ENCODE measurements at regions not wholly inside any gene's neighbourhood (a gene's known extent, or its start where the extent isn't known, plus 50 kb on each side); places are given as distances from the start of the nearest gene placed in this dataset.

DNA sequence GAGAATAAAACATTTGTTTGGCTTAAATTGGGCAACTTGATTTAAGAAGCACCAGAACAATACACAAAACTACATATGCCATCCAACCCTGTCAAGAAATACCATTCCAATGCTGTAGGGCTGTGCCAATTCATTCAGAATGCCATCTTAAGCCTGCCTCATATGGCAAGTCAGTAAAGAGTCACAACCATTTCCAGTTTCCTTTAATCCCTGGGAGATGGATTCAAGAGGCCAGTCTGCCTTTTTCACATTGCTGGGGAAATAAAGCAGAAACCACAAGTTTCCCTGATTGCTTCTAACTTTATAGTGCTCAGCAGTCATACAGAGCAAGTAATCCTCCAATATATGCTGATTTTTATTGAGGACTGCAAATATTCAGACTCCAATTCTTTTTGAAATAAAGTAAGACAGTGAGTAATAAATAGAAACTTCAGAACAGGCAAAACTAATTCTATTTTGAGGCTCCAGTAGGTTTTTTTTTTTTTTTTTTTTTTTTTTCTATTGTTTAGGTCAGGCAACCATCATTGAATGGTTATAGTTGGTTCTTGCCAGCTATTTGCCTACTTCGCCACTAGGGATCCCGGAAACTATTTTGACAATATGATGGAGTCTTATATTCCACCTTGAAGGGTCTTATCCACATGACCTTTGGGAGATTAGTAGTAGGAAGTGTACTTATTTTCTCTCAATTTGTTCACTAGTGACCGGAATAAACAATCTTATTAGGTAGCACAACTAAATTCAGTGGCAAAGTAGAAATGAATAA is 400.9 kb upstream of the MEF2C start:
- no peak for DNase-seq

DNA sequence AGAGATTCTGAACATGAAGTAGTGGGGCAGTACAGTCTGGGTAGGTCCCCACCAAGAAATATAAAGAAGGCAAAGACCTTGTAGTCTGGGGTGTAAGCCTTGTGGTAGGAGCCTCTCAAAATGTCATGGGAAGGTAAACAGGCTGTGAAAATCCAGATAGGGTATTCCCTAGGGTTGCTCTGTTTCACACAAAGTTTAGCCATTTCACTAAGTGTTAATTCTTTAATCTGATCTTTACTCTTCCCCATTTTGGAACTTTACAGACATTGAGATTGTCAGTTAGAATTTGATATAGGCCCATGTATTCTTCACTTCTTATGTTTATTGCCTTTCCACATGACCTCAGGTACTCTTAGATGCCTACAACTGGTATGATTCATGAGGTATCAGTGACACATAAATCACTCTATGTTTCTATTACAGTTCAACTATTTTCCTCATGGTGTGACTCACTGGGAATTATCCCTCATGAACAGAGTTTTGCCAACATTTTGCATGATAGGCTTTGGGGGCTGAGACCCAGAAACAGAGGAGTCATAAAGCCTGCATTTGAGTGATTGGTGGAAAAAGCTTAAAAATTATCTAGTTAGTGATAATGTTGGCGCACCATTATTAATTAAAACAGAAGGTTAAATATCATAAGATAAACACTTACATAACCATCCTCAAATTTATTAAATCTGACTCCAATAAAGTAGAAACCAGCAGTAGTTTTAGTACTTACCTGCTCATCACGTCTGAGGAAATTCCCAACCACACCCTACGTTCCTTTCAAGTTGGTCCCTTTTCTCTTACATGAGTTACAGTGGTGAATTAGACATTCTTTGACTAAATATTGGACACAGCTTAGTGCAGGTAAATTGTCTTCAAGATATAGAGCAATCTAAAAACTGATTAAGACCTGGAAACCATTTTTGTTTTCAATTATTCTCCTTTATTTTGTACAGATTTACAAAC is 399.8 kb upstream of the MEF2C start:
- DNase-seq: no peak

- no peak for DNase-seq
Observed at GRCh38 chr5:89281766-89282553, 399.0 kb upstream of the MEF2C start.

- DNase-seq: no peak
Observed at GRCh38 chr5:89281211-89281610, 398.2 kb upstream of the MEF2C start.

DNA sequence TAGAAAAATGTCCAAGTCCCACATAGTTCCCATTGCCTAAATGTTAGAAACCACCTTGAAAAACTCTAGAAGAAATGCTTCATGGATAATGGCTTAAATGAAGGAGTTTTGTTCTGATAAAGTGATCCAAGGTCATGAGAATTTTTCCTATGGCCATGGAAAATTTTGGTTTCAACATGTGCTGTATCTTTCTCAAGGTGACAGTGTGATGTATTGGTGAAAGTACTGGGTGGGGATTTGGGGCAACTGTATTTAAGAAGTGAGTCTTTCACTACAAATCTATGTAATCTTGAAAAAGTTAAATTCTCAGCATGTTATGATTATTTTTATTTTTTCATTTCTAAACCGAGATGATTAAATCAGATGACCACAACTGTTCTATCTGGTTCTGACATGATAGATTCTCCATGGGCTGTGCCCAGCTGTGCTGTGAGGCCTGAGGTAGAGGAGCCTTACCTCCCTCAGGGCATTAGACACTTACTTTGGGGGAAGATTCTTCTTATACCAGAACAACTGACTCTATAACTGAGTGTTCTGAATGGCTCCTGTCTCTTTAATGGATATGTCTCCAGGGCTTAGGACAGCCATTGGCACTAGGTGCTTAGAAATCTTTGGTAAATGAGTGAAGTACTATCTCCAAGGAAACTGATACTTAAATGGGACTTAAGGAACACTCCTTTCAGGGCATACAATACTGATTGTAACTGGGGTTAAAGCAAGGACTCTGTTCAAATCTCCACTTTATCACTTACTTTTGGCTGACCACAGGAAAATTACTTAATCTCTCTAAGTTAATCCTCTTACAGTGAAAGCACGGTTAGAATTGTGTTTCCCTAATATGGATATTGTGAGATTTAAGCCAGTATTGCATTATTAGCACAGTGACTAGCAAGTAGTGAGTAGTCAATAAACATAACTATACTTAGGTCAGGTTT is 397.4 kb upstream of the MEF2C start:
- no peak for DNase-seq

- no peak for DNase-seq
Observed at GRCh38 chr5:89279391-89280036, 396.5 kb upstream of the MEF2C start.

DNA sequence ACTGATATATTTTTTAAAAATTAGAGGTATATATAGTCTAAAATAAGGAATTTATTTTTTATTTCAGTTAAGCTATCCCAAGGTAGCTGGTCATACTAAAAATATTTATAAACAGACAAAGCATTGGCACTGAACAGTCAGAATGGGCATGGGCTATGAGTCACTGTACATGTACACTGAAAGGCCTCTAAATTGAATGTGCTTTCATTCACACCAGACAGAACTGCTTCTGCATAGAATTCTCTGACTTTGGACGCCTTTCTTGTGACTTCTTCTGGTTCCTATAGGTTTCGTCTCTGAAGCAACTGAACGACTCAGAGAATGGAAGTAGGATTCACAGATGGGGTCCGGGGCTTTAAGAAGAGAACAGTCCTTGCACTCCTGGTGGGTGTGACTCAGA is 394.8 kb upstream of the MEF2C start:
- no peak for DNase-seq

DNA sequence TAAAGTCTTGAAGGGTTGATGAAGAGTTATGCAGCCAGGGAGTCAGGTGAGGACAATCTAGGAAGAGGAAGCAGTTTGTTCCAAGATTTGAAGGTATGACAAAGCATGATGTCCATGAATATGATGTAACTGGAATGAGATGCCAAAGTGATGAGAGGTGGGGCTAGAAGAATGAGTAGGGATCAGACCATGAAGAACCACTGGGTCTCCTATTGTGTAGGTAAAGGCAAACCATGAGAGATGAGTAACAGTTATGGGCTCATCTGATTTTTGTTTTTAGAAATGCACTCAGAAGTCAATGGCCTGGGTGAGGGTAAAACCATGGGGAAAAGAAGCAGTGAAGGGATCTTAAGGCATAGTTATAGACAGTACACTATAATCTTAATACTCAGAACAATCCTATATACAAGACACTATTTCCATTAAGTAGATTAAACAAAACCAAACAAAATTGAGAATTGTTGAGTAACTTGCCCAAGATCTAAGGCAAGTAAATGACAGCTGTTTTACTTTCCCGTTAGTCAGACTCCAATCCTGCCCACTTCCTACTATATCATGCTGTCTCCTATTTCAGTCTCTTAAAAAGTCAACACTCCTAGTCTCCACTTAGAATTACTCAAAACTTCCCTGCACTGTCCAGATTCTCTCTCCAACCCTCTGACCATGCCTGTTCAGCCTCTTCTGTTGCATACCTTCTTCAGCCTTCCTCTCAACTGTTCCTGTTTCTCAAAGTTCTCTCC is 393.8 kb upstream of the MEF2C start:
- DNase-seq: no peak

DNA sequence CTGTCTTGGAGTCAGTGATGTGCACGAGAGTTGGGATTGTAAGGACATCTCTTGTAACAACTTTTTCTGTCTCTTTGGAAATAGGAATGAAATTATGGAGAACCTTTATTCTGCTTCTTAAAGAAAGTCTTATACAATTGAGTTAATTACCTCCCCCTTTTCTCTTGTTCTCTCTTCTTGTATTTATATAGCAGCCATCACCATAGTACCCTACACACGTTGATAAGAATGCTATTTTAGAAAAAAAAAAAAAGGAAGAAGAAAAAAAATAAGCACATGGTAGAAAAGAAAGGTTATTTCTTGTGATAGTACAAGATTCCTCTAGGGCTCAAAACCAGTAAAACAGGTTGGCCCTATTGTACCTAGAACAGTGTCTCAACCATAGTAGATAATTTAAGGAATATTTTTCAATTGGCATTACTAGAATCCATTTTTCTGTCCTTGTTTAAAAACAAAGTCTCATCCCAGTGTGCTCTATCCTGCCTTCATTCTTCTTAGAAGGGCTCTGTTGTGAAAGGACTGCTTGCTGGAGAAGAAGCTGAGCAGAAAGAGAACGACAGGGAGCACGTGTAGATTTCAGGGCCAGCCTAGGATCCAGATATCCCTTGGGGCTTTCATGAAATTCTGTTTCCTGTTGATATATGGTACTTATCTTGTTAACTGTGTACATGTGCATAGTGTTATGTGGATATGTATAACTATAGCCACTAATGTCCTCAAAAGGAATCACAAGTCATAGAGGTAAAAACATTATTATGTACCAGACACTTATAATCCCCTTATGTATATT is 392.3 kb upstream of the MEF2C start:
- no peak for DNase-seq

- no peak for DNase-seq
Observed at GRCh38 chr5:89273289-89273688, 390.3 kb upstream of the MEF2C start.

DNA sequence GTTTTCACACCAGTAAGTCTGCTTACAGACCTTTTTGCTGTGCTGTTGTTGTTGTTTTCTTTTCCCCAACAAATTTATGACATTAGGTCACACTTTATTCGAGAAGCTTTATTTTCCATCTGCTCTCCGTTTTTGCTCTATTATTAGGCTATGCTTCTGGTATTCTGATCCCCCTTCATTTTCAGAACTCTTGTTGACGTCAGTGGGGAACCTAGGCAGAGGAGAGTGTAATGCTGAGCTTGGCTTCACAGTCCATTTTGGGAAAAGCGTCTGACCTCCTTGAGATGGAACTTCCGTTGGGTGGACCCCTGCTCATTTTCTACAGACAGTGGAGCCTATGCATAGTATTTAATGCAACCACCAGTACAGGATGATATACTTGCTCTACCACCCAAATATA is 387.9 kb upstream of the MEF2C start:
- no peak for DNase-seq

DNA sequence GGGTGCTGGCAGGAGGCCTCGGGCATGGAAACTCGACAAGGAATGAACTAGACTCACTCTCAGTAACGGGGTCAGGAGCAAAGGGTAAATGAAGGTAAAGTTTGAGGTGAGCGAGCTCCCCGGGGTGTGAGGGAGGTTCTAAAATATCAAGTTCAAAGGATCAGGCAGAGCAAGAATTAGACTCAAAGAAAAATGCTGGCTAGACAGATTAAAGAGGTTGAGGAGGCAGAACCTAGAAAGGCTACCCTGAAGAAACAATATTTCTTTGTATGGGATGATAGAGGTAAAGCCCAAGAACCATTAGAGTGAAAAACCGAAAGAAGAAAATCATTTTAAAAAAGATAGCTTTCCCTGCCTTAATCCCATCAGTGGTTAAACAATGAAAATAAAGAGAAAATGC is 386.7 kb upstream of the MEF2C start:
- DNase-seq: no peak

- DNase-seq: no peak
Observed at GRCh38 chr5:89268460-89268859, 385.5 kb upstream of the MEF2C start.

DNA sequence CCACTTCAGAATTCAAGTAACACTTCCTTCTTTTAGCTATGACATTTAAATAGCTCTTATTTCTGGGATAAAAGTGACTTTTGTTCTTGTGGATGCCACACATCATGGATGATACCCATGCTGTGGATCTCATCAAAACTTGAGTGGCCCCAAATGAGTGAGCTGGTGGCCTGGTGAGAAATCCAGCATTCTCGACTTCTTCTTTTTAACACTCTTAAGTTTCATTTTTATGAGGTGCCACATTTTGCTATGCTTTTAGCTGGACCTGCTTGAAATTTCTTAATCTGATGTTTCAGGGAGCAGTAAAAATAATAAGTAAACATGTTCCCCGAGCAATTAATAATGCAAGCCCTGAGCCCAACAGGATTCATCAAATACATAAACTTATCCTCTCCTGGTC is 384.8 kb upstream of the MEF2C start:
- DNase-seq: no peak

GRCh38 chr5:89265511-89266179 is 382.7 kb upstream of the MEF2C start:
- no peak for DNase-seq

DNA sequence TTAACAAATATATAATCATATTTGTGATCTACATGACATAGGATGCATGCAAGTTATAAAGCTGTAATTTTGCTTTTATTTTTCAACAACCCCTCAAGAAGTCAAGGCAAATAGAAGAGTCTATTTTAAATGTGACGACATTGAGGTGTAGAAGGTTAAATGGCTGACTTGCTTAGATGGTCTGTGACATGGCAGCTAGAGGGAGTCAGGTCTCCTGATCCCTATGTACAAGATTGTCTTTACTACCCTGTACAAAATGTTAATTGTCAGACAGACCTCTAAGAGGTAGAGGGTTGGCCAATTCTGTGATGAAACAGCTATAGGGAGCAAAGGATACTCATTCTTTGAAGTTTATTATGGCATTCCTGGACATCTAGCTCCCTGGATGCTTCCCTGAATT is 380.9 kb upstream of the MEF2C start:
- no peak for DNase-seq

DNA sequence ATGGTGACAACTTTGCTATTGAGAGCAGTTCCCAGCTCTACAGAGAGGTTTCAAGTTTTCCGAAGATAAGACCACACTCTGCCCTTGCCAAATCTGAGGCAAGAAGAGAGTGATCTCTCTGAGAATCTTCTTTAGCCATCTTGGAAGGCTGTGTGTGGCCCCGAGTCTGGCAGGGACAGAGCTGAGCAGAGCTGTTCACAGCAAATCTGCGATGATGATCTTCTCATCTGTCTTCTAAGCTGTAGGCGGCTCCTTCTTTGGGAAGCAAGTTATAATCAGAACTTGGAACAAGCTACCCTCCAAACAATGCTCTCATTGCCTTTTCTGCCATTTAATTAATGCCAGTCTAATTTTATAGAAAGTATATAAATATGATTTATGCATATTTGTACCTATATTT is 379.0 kb upstream of the MEF2C start:
- DNase-seq: no peak

- DNase-seq: no peak
Observed at GRCh38 chr5:89260254-89260653, 377.3 kb upstream of the MEF2C start.

- peak; percentile 50 for DNase-seq
Observed at GRCh38 chr5:89255845-89256463, 373.0 kb upstream of the MEF2C start.

All from eye (tissue), 1 donor.